Loucy (cell line): ENCODE measurements at regions not wholly inside any gene's neighbourhood (a gene's known extent, or its start where the extent isn't known, plus 50 kb on each side); places are given as distances from the start of the nearest gene placed in this dataset.

Source experiments
- H2AFZ ChIP-seq: fragments of 200-600 bp; sonication (generic); 2 replicates; pipeline ENCODE4 v1.6.0; 2016; ENCODE audit warnings: antibody characterized with exemption, mild to moderate bottlenecking, low read length, moderate library complexity
- H3F3A ChIP-seq: fragments of 200-600 bp; 2 replicates; pipeline ENCODE4 v1.6.0; 2016; ENCODE audit warnings: antibody characterized with exemption, low read depth, mild to moderate bottlenecking
- H3K27me3 ChIP-seq: fragments of 200-600 bp; sonication (generic); 2 replicates; pipeline ENCODE4 v1.6.1; 2014; ENCODE audit warnings: low read length, mild to moderate bottlenecking; ENCODE audit not compliant: insufficient read depth, poor library complexity, severe bottlenecking
- H3K36me3 ChIP-seq: fragments of 200-600 bp; sonication (generic); 2 replicates; pipeline ENCODE4 v1.6.1; 2016; ENCODE audit warnings: low read length; ENCODE audit not compliant: insufficient read depth
- H3K4me1 ChIP-seq: fragments of 200-600 bp; sonication (generic); 2 replicates; pipeline ENCODE4 v1.5.1; 2014; ENCODE audit warnings: low read length, mild to moderate bottlenecking; ENCODE audit not compliant: insufficient read depth, poor library complexity, severe bottlenecking
- H3K4me2 ChIP-seq: fragments of 200-600 bp; sonication (generic); 2 replicates; pipeline ENCODE4 v1.6.0; 2014; ENCODE audit warnings: antibody characterized with exemption, low read length, low read depth, mild to moderate bottlenecking; ENCODE audit not compliant: poor library complexity, severe bottlenecking
- H3K4me3 ChIP-seq: fragments of 200-600 bp; sonication (generic); 2 replicates; pipeline ENCODE4 v1.5.1; 2014; ENCODE audit warnings: low read length, mild to moderate bottlenecking, mixed read lengths; ENCODE audit not compliant: poor library complexity, severe bottlenecking
- H3K79me2 ChIP-seq: fragments of 200-600 bp; sonication (generic); 2 replicates; pipeline ENCODE4 v1.6.1; 2014; ENCODE audit warnings: low read length; ENCODE audit not compliant: insufficient read depth
- H3K9ac ChIP-seq: fragments of 200-600 bp; sonication (generic); 2 replicates; pipeline ENCODE4 v1.6.0; 2014; ENCODE audit warnings: mild to moderate bottlenecking, low read depth, low read length, moderate library complexity; ENCODE audit not compliant: poor library complexity, severe bottlenecking
- H3K9me2 ChIP-seq: fragments of 200-600 bp; sonication (generic); replicated peaks from 2 replicates; pipeline ENCODE4 v1.6.1; 2016; ENCODE audit warnings: low read depth, low read length, mixed read lengths
- H3K9me3 ChIP-seq: fragments of 200-600 bp; sonication (generic); 2 replicates; pipeline ENCODE4 v1.6.1; 2014; ENCODE audit warnings: mild to moderate bottlenecking, antibody characterized with exemption, low read length, low read depth; ENCODE audit not compliant: insufficient read depth
- H4K20me1 ChIP-seq: fragments of 200-600 bp; sonication (generic); 2 replicates; pipeline ENCODE4 v1.6.0; 2014; ENCODE audit warnings: antibody characterized with exemption, low read length, mild to moderate bottlenecking; ENCODE audit not compliant: insufficient read depth, poor library complexity, severe bottlenecking
- CTCF ChIP-seq: fragments of 200-600 bp; sonication (generic); conservative IDR thresholded peaks from 2 replicates; pipeline ENCODE4 v1.5.1; 2014; ENCODE audit warnings: mild to moderate bottlenecking, antibody characterized with exemption, low read length
- EZH2phosphoT487 ChIP-seq: fragments of 200-600 bp; IDR thresholded peaks from 2 replicates; pipeline ENCODE4 v1.6.1; 2018; ENCODE audit warnings: antibody characterized with exemption, mild to moderate bottlenecking, moderate library complexity, borderline replicate concordance

- H3K4me1 ChIP-seq, result peaks cover 14% of the 10 kb centered on the region
- H3K4me3 ChIP-seq, result no peak overlapping the region
- H3K36me3 ChIP-seq, result no peaks in the 10 kb centered on the region
- H2AFZ ChIP-seq, result no peak overlapping the region
- no peak overlapping the region for H3K9ac ChIP-seq
- H3K9me3 ChIP-seq, result no peaks in the 10 kb centered on the region
- TF ChIP-seq CTCF (no peak), EZH2phosphoT487 (no peak)
- no peaks in the 10 kb centered on the region for H3K79me2 ChIP-seq
- H4K20me1 ChIP-seq, result no peaks in the 10 kb centered on the region
- no peaks in the 10 kb centered on the region for H3K27me3 ChIP-seq
- no peaks in the 10 kb centered on the region for H3K9me2 ChIP-seq
- H3K4me2 ChIP-seq, result no peak overlapping the region
- no peaks in the 10 kb centered on the region for H3F3A ChIP-seq
These were observed 56.7 kb upstream of the EN2 start for GRCh38 chr7:155401231-155401630.

- Histone ChIP-seq H3K79me2 (no peaks in the 10 kb centered on the region), H3F3A (no peaks in the 10 kb centered on the region), H3K36me3 (no peaks in the 10 kb centered on the region), H3K9ac (no peak overlapping the region), H3K4me3 (no peak overlapping the region), H3K4me1 (peaks cover 17% of the 10 kb centered on the region), H4K20me1 (no peaks in the 10 kb centered on the region), H3K9me3 (no peaks in the 10 kb centered on the region), H3K27me3 (no peaks in the 10 kb centered on the region), H2AFZ (no peak overlapping the region), H3K4me2 (no peak overlapping the region), H3K9me2 (no peaks in the 10 kb centered on the region)
- TF ChIP-seq EZH2phosphoT487 (no peak), CTCF (no peak)
These were observed 56.0 kb upstream of the EN2 start for GRCh38 chr7:155401884-155402283.

GRCh38 chr7:155402941-155403340 lies 55.0 kb upstream of the EN2 start:
- no peak for TF ChIP-seq CTCF
- no peak for TF ChIP-seq EZH2phosphoT487
- Histone ChIP-seq H3K27me3 (no peaks in the 10 kb centered on the region), H3K9ac (no peak overlapping the region), H3K36me3 (no peaks in the 10 kb centered on the region), H3K4me2 (no peak overlapping the region), H3K9me3 (no peaks in the 10 kb centered on the region), H2AFZ (no peak overlapping the region), H3K79me2 (no peaks in the 10 kb centered on the region), H3K4me1 (peaks cover 17% of the 10 kb centered on the region), H3K4me3 (no peak overlapping the region), H4K20me1 (no peaks in the 10 kb centered on the region), H3K9me2 (no peaks in the 10 kb centered on the region), H3F3A (no peaks in the 10 kb centered on the region)
